ENCODE measurements at regions not wholly inside any gene's neighbourhood (a gene's known extent, or its start where the extent isn't known, plus 50 kb on each side); places are given as distances from the start of the nearest gene placed in this dataset.

DNA sequence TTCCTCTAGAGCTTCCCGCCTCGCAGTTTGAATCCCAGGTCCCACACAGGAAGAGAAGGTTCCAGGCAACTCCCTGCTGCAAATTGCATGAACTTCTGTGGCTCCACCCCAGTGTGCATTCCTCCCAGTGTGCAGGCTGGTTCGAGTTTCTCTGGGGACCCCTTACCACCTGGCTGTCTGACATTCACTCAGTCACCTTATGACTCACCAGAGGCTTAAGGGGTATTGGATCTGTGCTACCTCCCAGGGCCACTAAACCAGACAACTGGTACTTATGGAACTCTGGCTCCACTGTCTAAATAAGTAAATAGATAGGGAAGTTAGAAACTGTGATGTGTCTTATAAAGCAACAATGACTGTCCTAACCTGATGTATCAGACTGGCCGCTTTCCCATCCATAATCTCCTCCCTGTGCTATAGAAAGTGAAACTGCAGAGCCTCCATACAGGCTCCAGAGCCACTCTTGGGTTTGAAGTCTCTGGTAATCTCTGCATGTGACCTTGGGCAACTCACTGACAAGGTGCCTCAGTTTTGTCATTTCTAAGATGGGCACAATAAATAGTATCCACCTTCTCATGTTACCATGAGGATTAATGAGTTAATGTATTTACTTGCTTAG, 720.6 kb downstream of the SEMA5A start:
- no peak overlapping the region for H2AFZ ChIP-seq (ENCODE audit: low read depth, low read length)
- H4K20me1 ChIP-seq (ENCODE audit: insufficient read depth, low read length) = no peaks in the 10 kb centered on the region
- no peak overlapping the region for H3K9ac ChIP-seq (ENCODE audit: low read length)
- H3K79me2 ChIP-seq (ENCODE audit: low read length) = no peaks in the 10 kb centered on the region
- no peak overlapping the region for H3K4me3 ChIP-seq (ENCODE audit: low read length)
- TF ChIP-seq EZH2phosphoT487 (IDR thresholded peaks at IDR 0.05; ENCODE audit: low read depth) = no peak
- no peak for TF ChIP-seq CTCF (IDR thresholded peaks at IDR 0.05; ENCODE audit: low read depth, low read length)
- no peaks in the 10 kb centered on the region for H3K36me3 ChIP-seq (replicated peaks; ENCODE audit: low read depth, low read length)
- H3K4me1 ChIP-seq (ENCODE audit: low read length) = no peaks in the 10 kb centered on the region
- H3K27me3 ChIP-seq (ENCODE audit: low read depth, low read length) = no peaks in the 10 kb centered on the region
- no peaks in the 10 kb centered on the region for H3K9me3 ChIP-seq (ENCODE audit: insufficient read depth, low read length)
- H3K27ac ChIP-seq (ENCODE audit: low read length) = no peak overlapping the region
- H3K4me2 ChIP-seq (ENCODE audit: low read length) = no peak overlapping the region

DNA sequence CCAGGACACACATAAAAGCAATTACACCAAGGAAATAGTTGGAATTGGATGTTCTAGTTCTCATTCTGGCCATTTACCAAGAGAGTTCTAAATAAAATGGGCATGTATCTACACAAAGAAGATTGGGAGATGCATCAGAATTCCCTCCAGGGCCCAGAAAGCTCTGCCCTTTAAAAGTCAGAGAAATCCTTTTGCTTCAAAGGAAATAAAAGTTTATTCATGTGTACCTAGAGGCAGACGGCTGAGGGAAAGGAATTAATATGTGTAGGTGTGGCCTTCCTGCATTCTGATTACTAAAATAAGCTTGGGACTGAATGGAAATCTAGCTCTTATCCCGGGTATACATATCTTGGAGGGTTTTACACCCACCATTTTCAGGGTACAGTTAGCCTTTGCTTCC, 719.4 kb downstream of the SEMA5A start:
- H2AFZ ChIP-seq (ENCODE audit: low read depth, low read length) = no peak overlapping the region
- H3K27ac ChIP-seq (ENCODE audit: low read length) = no peak overlapping the region
- no peaks in the 10 kb centered on the region for H4K20me1 ChIP-seq (ENCODE audit: insufficient read depth, low read length)
- no peak overlapping the region for H3K4me2 ChIP-seq (ENCODE audit: low read length)
- no peaks in the 10 kb centered on the region for H3K9me3 ChIP-seq (ENCODE audit: insufficient read depth, low read length)
- no peaks in the 10 kb centered on the region for H3K79me2 ChIP-seq (ENCODE audit: low read length)
- no peak overlapping the region for H3K4me3 ChIP-seq (ENCODE audit: low read length)
- H3K4me1 ChIP-seq (ENCODE audit: low read length) = no peaks in the 10 kb centered on the region
- no peaks in the 10 kb centered on the region for H3K27me3 ChIP-seq (ENCODE audit: low read depth, low read length)
- no peaks in the 10 kb centered on the region for H3K36me3 ChIP-seq (replicated peaks; ENCODE audit: low read depth, low read length)
- no peak overlapping the region for H3K9ac ChIP-seq (ENCODE audit: low read length)
- no peak for TF ChIP-seq EZH2phosphoT487 (IDR thresholded peaks at IDR 0.05; ENCODE audit: low read depth)
- TF ChIP-seq CTCF (IDR thresholded peaks at IDR 0.05; ENCODE audit: low read depth, low read length) = no peak

DNA sequence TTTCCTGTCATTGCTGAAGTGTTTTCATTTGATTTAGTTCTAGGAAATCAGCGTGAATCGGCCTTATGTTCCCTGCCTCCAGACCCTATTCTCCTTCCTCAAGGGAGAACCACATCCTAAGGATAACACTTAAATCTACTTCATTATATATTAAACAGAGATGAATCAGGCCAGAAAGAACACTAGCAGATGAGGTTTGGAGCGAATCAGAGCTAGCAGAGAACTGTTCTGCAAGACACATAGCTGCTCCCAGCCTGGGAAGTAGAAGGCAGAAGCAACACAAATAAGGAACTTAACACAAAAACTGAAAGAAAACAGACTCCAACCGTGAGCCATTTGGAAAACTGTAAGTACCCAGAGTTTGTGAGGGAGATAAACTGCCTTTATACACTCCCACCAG, 718.2 kb downstream of the SEMA5A start:
- H3K4me3 ChIP-seq (ENCODE audit: low read length) = no peak overlapping the region
- no peaks in the 10 kb centered on the region for H3K4me1 ChIP-seq (ENCODE audit: low read length)
- no peaks in the 10 kb centered on the region for H3K27me3 ChIP-seq (ENCODE audit: low read depth, low read length)
- H3K9ac ChIP-seq (ENCODE audit: low read length) = no peak overlapping the region
- no peaks in the 10 kb centered on the region for H4K20me1 ChIP-seq (ENCODE audit: insufficient read depth, low read length)
- H3K4me2 ChIP-seq (ENCODE audit: low read length) = no peak overlapping the region
- no peaks in the 10 kb centered on the region for H3K79me2 ChIP-seq (ENCODE audit: low read length)
- TF ChIP-seq EZH2phosphoT487 (IDR thresholded peaks at IDR 0.05; ENCODE audit: low read depth) = no peak
- no peak for TF ChIP-seq CTCF (IDR thresholded peaks at IDR 0.05; ENCODE audit: low read depth, low read length)
- H3K9me3 ChIP-seq (ENCODE audit: insufficient read depth, low read length) = no peaks in the 10 kb centered on the region
- no peak overlapping the region for H3K27ac ChIP-seq (ENCODE audit: low read length)
- H3K36me3 ChIP-seq (replicated peaks; ENCODE audit: low read depth, low read length) = no peaks in the 10 kb centered on the region
- H2AFZ ChIP-seq (ENCODE audit: low read depth, low read length) = no peak overlapping the region

DNA sequence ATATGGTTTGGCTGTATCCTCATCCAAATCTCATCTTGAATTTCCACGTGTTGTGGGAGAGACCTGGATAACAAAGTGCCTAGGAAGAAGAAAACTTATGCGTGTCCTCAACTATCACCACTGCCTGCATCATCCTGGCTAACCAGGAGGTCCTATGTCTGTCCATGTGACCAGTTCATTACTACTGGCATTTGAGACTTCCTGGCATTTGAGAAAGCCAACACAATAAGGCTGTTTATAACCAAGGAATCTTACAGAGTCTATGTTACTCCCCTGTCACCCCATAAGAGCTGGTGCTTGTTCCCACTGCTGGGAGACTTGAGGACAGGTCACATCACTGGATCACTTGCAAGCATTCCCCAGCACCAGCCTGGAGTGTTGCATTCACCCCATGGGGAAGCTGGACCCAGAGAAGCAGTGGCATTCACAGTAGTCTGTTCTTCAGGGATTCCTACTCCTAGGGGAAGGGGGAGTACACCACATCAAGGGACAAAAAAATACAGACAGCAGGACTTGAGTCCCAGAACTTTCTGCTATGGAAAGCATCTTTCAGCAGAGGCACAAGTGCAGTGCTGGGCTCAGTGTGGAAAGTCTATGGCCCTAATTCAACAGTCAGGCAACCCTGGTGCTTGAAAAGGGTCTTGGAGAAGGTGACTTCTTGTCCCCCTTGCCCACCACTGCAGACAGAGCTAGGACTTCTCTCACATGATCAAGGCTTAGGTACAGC, 717.1 kb downstream of the SEMA5A start:
- no peak for TF ChIP-seq EZH2phosphoT487 (IDR thresholded peaks at IDR 0.05; ENCODE audit: low read depth)
- H3K9ac ChIP-seq (ENCODE audit: low read length) = no peak overlapping the region
- no peaks in the 10 kb centered on the region for H3K27me3 ChIP-seq (ENCODE audit: low read depth, low read length)
- no peak overlapping the region for H3K27ac ChIP-seq (ENCODE audit: low read length)
- H3K36me3 ChIP-seq (replicated peaks; ENCODE audit: low read depth, low read length) = no peaks in the 10 kb centered on the region
- H3K4me1 ChIP-seq (ENCODE audit: low read length) = no peaks in the 10 kb centered on the region
- no peak overlapping the region for H3K4me2 ChIP-seq (ENCODE audit: low read length)
- H2AFZ ChIP-seq (ENCODE audit: low read depth, low read length) = no peak overlapping the region
- no peaks in the 10 kb centered on the region for H3K79me2 ChIP-seq (ENCODE audit: low read length)
- no peak overlapping the region for H3K4me3 ChIP-seq (ENCODE audit: low read length)
- no peaks in the 10 kb centered on the region for H4K20me1 ChIP-seq (ENCODE audit: insufficient read depth, low read length)
- no peaks in the 10 kb centered on the region for H3K9me3 ChIP-seq (ENCODE audit: insufficient read depth, low read length)
